ENCODE measurements at regions not wholly inside any gene's neighbourhood (a gene's known extent, or its start where the extent isn't known, plus 50 kb on each side); places are given as distances from the start of the nearest gene placed in this dataset.
A peak's percentile ranks its signal among the peaks of the same experiment; 100 is the strongest.

DNA sequence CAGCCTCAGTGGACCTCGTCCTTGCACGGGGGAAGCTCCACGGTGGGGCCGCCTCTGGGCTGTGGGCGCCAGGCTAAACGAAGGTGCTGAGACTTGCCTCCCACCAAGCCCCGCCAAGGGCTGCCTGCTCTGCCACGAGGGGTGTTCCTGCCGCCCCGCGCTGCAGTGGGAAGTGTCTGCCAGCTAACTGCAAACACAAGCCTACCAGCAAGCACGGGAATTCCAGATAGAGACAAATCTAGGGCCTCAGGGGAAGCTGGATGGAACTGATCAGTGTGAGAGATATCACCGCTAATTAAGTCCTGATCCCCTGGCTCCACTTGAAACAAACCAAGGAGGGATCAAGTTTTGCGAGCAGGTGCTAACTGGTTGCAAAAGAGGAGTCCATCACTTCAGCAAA, 181.6 kb upstream of the LEF1 start:
- H3K36me3 ChIP-seq (ENCODE audit: control insufficient read depth in 2 of 2, insufficient read depth in 1 of 2, low read length in 2 of 2): no peaks in the 10 kb centered on the region
- CTCF ChIA-PET: no interaction called here
- peaks cover 7% of the 10 kb centered on the region; the same call in 1 of the 2 replicates for H3K4me1 ChIP-seq (ENCODE audit: control insufficient read depth, insufficient read depth, low read length)
- H3K4me3 ChIP-seq (ENCODE audit: low read depth, low read length): no peak overlapping the region
- 0 out of 2 replicates have a peak overlapping the region, but pooled peaks have one; percentile 13 for H3K27ac ChIP-seq (ENCODE audit: extremely low read depth, low read depth, low read length)
- no peaks in the 10 kb centered on the region for H3K9me3 ChIP-seq (ENCODE audit: control insufficient read depth, insufficient read depth, low read depth, low read length)
- POLR2A ChIA-PET: no interaction called here
- TF ChIP-seq ZNF792 (tag by site-specific recombination; IDR thresholded peaks at IDR 0.05) (no peak), ZNF366 (tag by site-specific recombination; conservative IDR thresholded peaks at IDR 0.05) (no peak), ZFP41 (tag by site-specific recombination; IDR thresholded peaks at IDR 0.05; ENCODE audit: borderline replicate concordance) (no peak), ZNF2 (tag by site-specific recombination; IDR thresholded peaks at IDR 0.05) (no peak), MZF1 (tag by site-specific recombination; IDR thresholded peaks at IDR 0.05; ENCODE audit: borderline replicate concordance) (peak; percentile 90; the same call in 1 of the 2 replicates), ZNF148 (tag by site-specific recombination; IDR thresholded peaks at IDR 0.05; ENCODE audit: borderline replicate concordance) (no peak), HIC1 (tag by site-specific recombination; IDR thresholded peaks at IDR 0.05) (no peak), PRDM10 (tag by site-specific recombination; IDR thresholded peaks at IDR 0.05) (0 out of 2 replicates have a peak, but pooled peaks have one; percentile 12), ZNF391 (tag by site-specific recombination; IDR thresholded peaks at IDR 0.05; ENCODE audit: borderline replicate concordance, low read depth) (no peak), ZEB2 (tag by site-specific recombination; IDR thresholded peaks at IDR 0.05) (no peak), KLF16 (tag by site-specific recombination; IDR thresholded peaks at IDR 0.05) (no peak), ZSCAN30 (tag by site-specific recombination; IDR thresholded peaks at IDR 0.05) (no peak), PRDM4 (tag by site-specific recombination; IDR thresholded peaks at IDR 0.05) (peak; percentile 52; the same call in 1 of the 2 replicates), ZNF626 (tag by site-specific recombination; IDR thresholded peaks at IDR 0.05) (no peak)
- TF ChIP-seq, protein P1, sequence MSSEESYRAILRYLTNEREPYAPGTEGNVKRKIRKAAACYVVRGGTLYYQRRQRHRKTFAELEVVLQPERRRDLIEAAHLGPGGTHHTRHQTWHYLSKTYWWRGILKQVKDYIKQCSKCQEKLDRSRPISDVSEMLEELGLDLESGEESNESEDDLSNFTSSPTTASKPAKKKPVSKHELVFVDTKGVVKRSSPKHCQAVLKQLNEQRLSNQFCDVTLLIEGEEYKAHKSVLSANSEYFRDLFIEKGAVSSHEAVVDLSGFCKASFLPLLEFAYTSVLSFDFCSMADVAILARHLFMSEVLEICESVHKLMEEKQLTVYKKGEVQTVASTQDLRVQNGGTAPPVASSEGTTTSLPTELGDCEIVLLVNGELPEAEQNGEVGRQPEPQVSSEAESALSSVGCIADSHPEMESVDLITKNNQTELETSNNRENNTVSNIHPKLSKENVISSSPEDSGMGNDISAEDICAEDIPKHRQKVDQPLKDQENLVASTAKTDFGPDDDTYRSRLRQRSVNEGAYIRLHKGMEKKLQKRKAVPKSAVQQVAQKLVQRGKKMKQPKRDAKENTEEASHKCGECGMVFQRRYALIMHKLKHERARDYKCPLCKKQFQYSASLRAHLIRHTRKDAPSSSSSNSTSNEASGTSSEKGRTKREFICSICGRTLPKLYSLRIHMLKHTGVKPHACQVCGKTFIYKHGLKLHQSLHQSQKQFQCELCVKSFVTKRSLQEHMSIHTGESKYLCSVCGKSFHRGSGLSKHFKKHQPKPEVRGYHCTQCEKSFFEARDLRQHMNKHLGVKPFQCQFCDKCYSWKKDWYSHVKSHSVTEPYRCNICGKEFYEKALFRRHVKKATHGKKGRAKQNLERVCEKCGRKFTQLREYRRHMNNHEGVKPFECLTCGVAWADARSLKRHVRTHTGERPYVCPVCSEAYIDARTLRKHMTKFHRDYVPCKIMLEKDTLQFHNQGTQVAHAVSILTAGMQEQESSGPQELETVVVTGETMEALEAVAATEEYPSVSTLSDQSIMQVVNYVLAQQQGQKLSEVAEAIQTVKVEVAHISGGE (tag by site-specific recombination; conservative IDR thresholded peaks at IDR 0.05; ENCODE audit: low read depth): no peak
- TF ChIP-seq, protein P2, sequence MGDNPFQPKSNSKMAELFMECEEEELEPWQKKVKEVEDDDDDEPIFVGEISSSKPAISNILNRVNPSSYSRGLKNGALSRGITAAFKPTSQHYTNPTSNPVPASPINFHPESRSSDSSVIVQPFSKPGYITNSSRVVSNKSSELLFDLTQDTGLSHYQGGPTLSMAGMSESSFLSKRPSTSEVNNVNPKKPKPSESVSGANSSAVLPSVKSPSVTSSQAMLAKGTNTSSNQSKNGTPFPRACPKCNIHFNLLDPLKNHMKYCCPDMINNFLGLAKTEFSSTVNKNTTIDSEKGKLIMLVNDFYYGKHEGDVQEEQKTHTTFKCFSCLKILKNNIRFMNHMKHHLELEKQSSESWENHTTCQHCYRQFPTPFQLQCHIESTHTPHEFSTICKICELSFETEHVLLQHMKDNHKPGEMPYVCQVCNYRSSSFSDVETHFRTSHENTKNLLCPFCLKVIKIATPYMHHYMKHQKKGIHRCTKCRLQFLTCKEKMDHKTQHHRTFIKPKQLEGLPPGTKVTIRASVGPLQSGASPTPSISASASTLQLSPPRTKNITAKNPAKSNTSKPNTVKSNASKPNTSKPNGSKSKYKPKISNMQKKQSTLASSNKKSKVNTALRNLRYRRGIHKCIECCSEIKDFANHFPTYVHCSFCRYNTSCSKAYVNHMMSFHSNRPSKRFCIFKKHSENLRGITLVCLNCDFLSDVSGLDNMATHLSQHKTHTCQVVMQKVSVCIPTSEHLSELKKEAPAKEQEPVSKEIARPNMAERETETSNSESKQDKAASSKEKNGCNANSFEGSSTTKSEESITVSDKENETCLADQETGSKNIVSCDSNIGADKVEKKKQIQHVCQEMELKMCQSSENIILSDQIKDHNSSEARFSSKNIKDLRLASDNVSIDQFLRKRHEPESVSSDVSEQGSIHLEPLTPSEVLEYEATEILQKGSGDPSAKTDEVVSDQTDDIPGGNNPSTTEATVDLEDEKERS (tag by site-specific recombination; IDR thresholded peaks at IDR 0.05): no peak
- TF ChIP-seq, protein P3, sequence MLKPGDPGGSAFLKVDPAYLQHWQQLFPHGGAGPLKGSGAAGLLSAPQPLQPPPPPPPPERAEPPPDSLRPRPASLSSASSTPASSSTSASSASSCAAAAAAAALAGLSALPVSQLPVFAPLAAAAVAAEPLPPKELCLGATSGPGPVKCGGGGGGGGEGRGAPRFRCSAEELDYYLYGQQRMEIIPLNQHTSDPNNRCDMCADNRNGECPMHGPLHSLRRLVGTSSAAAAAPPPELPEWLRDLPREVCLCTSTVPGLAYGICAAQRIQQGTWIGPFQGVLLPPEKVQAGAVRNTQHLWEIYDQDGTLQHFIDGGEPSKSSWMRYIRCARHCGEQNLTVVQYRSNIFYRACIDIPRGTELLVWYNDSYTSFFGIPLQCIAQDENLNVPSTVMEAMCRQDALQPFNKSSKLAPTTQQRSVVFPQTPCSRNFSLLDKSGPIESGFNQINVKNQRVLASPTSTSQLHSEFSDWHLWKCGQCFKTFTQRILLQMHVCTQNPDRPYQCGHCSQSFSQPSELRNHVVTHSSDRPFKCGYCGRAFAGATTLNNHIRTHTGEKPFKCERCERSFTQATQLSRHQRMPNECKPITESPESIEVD (tag by site-specific recombination; IDR thresholded peaks at IDR 0.05): no peak
